Neural cell (in vitro differentiated cells): ENCODE measurements at regions not wholly inside any gene's neighbourhood (a gene's known extent, or its start where the extent isn't known, plus 50 kb on each side); places are given as distances from the start of the nearest gene placed in this dataset.

Source experiments
- H2AFZ ChIP-seq: fragments of 200-600, 300-800 bp; sonication (generic), shearing (Covaris generic); 2 replicates; pipeline ENCODE4 v1.6.0; 2014; ENCODE audit warnings: low read depth, mild to moderate bottlenecking, antibody characterized with exemption, low read length, moderate library complexity
- H3F3A ChIP-seq: fragments of 200-600 bp; shearing (Covaris generic); 2 replicates; pipeline ENCODE4 v1.6.1; 2016; ENCODE audit warnings: mild to moderate bottlenecking, moderate library complexity, mixed read lengths, antibody characterized with exemption, low read length; ENCODE audit not compliant: insufficient read depth, poor library complexity, severe bottlenecking
- H3K27ac ChIP-seq: fragments of 200-600, 300-800 bp; sonication (generic), shearing (Covaris generic); 2 replicates; pipeline ENCODE4 v1.5.1; 2014; ENCODE audit warnings: mild to moderate bottlenecking, low read length, moderate library complexity
- H3K27me3 ChIP-seq: fragments of 300-800, 200-600 bp; sonication (generic), shearing (Covaris generic); 2 replicates; pipeline ENCODE4 v1.6.0; 2014; ENCODE audit warnings: mild to moderate bottlenecking, low read depth, low read length, moderate library complexity; ENCODE audit not compliant: insufficient read depth
- H3K36me3 ChIP-seq: fragments of 300-800, 200-600 bp; sonication (generic), shearing (Covaris generic); 2 replicates; pipeline ENCODE4 v1.5.1; 2014; ENCODE audit warnings: mild to moderate bottlenecking, antibody characterized with exemption, low read length, moderate library complexity; ENCODE audit not compliant: insufficient read depth
- H3K4me2 ChIP-seq: fragments of 300-800, 200-600 bp; sonication (generic), shearing (Covaris generic); 2 replicates; pipeline ENCODE4 v1.6.0; 2014; ENCODE audit warnings: mild to moderate bottlenecking, low read length
- H3K4me3 ChIP-seq: fragments of 300-800, 200-600 bp; sonication (generic), shearing (Covaris generic); 2 replicates; pipeline ENCODE4 v1.5.1; 2014; ENCODE audit warnings: mild to moderate bottlenecking, low read length, moderate library complexity
- H3K79me2 ChIP-seq: fragments of 200-600 bp; shearing (Covaris generic); replicated peaks from 2 replicates; pipeline ENCODE4 v1.6.0; 2014; ENCODE audit warnings: mild to moderate bottlenecking, low read length, moderate library complexity; ENCODE audit not compliant: insufficient read depth
- H3K9ac ChIP-seq: fragments of 300-800, 200-600 bp; sonication (generic), shearing (Covaris generic); 2 replicates; pipeline ENCODE4 v1.6.1; 2016; ENCODE audit warnings: mild to moderate bottlenecking, low read length, mixed read lengths
- H3K9me2 ChIP-seq: fragments of 200-600 bp; shearing (Covaris generic); 2 replicates; pipeline ENCODE4 v1.6.1; 2016; ENCODE audit warnings: mild to moderate bottlenecking, low read length, mixed read lengths; ENCODE audit not compliant: insufficient read depth
- H3K9me3 ChIP-seq: fragments of 200-600, 300-800 bp; sonication (generic), shearing (Covaris generic); 2 replicates; pipeline ENCODE4 v1.6.1; 2016; ENCODE audit warnings: mild to moderate bottlenecking, mixed run types, low read length, moderate library complexity, mixed read lengths
- H4K20me1 ChIP-seq: fragments of 200-600 bp; shearing (Covaris generic); 2 replicates; pipeline ENCODE4 v1.6.1; 2016; ENCODE audit warnings: mild to moderate bottlenecking, mixed run types; ENCODE audit not compliant: insufficient read depth
- CTCF ChIP-seq: fragments of 450-650 bp; IDR thresholded peaks from 2 replicates; pipeline ENCODE4 v1.5.1; 2014; ENCODE audit warnings: antibody characterized with exemption, mild to moderate bottlenecking, moderate library complexity; ENCODE audit not compliant: poor library complexity, severe bottlenecking
- EP300 ChIP-seq: fragments of 450-650 bp; conservative IDR thresholded peaks from 2 replicates; pipeline ENCODE4 v1.6.1; 2014; ENCODE audit warnings: antibody characterized with exemption, mild to moderate bottlenecking, moderate library complexity; ENCODE audit not compliant: poor library complexity, severe bottlenecking
- MXI1 ChIP-seq: fragments of 450-650 bp; conservative IDR thresholded peaks from 2 replicates; pipeline ENCODE4 v1.6.1; 2014; ENCODE audit warnings: antibody characterized with exemption, mild to moderate bottlenecking; ENCODE audit not compliant: poor library complexity, severe bottlenecking
- POLR2AphosphoS5 ChIP-seq: IDR thresholded peaks from 2 replicates; pipeline ENCODE4 v1.6.1; 2012
- RAD21 ChIP-seq: fragments of 450-650 bp; conservative IDR thresholded peaks from 2 replicates; pipeline ENCODE4 v1.6.1; 2014; ENCODE audit warnings: antibody characterized with exemption, mild to moderate bottlenecking, moderate library complexity
- REST ChIP-seq: IDR thresholded peaks from 2 replicates; pipeline ENCODE4 v1.6.1; 2012; ENCODE audit warnings: borderline replicate concordance

- Histone ChIP-seq H3K4me2 (no peak overlapping the region), H2AFZ (no peak overlapping the region), H3K79me2 (no peaks in the 10 kb centered on the region), H3K4me3 (no peak overlapping the region), H3K27ac (peak overlapping the region; percentile 59), H3K27me3 (no peaks in the 10 kb centered on the region), H3K9me2 (no peaks in the 10 kb centered on the region), H3K9ac (no peak overlapping the region), H3K36me3 (no peaks in the 10 kb centered on the region), H3F3A (no peaks in the 10 kb centered on the region), H3K9me3 (no peaks in the 10 kb centered on the region), H4K20me1 (no peaks in the 10 kb centered on the region)
- TF ChIP-seq REST: no peak
These were observed 102.7 kb upstream of the MKLN1 start for GRCh38 chr7:131224996-131225395.

GRCh38 chr7:131225619-131226513, 101.8 kb upstream of the MKLN1 start:
- H3K9ac ChIP-seq: peak overlapping the region; percentile 7
- no peaks in the 10 kb centered on the region for H4K20me1 ChIP-seq
- no peaks in the 10 kb centered on the region for H3F3A ChIP-seq
- H2AFZ ChIP-seq: no peak overlapping the region
- H3K9me2 ChIP-seq: no peaks in the 10 kb centered on the region
- H3K36me3 ChIP-seq: no peaks in the 10 kb centered on the region
- no peaks in the 10 kb centered on the region for H3K9me3 ChIP-seq
- TF ChIP-seq RAD21 (no peak), REST (peak; percentile 94), EP300 (peak; percentile 58), MXI1 (no peak), POLR2AphosphoS5 (peak; percentile 73), CTCF (no peak)
- H3K79me2 ChIP-seq: no peaks in the 10 kb centered on the region
- H3K4me3 ChIP-seq: no peak overlapping the region
- H3K27ac ChIP-seq: peak overlapping the region; percentile 59
- H3K4me2 ChIP-seq: no peak overlapping the region
- no peaks in the 10 kb centered on the region for H3K27me3 ChIP-seq
